ENCODE measurements at regions not wholly inside any gene's neighbourhood (a gene's known extent, or its start where the extent isn't known, plus 50 kb on each side); places are given as distances from the start of the nearest gene placed in this dataset.

DNA sequence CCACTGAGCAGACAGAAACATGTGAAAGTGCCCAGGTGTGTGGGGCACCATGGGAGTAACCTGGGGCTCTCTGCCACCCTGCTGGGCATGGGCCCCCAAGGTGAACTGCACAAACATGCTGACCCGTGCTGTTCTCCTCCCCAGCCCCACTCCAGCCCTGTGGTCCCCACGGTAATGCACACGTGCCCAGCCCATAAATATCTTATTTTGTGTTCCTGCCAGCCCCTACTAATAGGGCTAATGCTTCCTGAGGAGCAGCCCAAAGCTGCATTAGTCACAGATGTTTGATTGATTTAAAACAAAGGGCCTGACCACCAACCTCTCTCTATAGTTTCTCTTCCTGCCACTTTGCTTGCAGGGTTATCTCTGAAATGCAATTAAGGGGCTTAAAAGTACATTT is 95.4 kb downstream of the ABHD5 start:
- no peaks in the 10 kb centered on the region for H3K27me3 ChIP-seq
- H3K4me2 ChIP-seq: no peak overlapping the region
- no peak overlapping the region for H2AFZ ChIP-seq
- TF ChIP-seq EZH2phosphoT487 (IDR thresholded peaks at IDR 0.05; ENCODE audit: low read depth, severe bottlenecking, unreplicated experiment) (no peak), EZH2 (IDR thresholded peaks at IDR 0.05; ENCODE audit: borderline replicate concordance) (no peak)
- TF ChIP-seq, protein P1, sequence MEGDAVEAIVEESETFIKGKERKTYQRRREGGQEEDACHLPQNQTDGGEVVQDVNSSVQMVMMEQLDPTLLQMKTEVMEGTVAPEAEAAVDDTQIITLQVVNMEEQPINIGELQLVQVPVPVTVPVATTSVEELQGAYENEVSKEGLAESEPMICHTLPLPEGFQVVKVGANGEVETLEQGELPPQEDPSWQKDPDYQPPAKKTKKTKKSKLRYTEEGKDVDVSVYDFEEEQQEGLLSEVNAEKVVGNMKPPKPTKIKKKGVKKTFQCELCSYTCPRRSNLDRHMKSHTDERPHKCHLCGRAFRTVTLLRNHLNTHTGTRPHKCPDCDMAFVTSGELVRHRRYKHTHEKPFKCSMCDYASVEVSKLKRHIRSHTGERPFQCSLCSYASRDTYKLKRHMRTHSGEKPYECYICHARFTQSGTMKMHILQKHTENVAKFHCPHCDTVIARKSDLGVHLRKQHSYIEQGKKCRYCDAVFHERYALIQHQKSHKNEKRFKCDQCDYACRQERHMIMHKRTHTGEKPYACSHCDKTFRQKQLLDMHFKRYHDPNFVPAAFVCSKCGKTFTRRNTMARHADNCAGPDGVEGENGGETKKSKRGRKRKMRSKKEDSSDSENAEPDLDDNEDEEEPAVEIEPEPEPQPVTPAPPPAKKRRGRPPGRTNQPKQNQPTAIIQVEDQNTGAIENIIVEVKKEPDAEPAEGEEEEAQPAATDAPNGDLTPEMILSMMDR (IDR thresholded peaks at IDR 0.05; ENCODE audit: poor library complexity): no peak
- DNase-seq (ENCODE audit: low spot score): no peak
- no peaks in the 10 kb centered on the region for H4K20me1 ChIP-seq (ENCODE audit: insufficient read depth, poor library complexity, severe bottlenecking)
- no peaks in the 10 kb centered on the region for H3K9me2 ChIP-seq (replicated peaks; ENCODE audit: insufficient read depth)
- H3K27ac ChIP-seq: no peak overlapping the region
- 26% methylated on average over 3 of the region's 3 CpGs for WGBS (ENCODE audit: low lambda C conversion rate, missing lambda C conversion rate)
- H3K4me3 ChIP-seq: no peak overlapping the region
- no peaks in the 10 kb centered on the region for H3K36me3 ChIP-seq (replicated peaks; ENCODE audit: insufficient read depth, low read depth)
- no peaks in the 10 kb centered on the region for H3K79me2 ChIP-seq
- no peaks in the 10 kb centered on the region for H3K9me3 ChIP-seq (ENCODE audit: low read depth)
- H3K4me1 ChIP-seq (ENCODE audit: insufficient read depth): no peaks in the 10 kb centered on the region

- H3K9me2 ChIP-seq (replicated peaks; ENCODE audit: insufficient read depth): no peaks in the 10 kb centered on the region
- no peak overlapping the region for H2AFZ ChIP-seq
- no peaks in the 10 kb centered on the region for H3K36me3 ChIP-seq (replicated peaks; ENCODE audit: insufficient read depth, low read depth)
- TF ChIP-seq, protein P1 (IDR thresholded peaks at IDR 0.05; ENCODE audit: poor library complexity): no peak
- whole genome bisulfite sequencing (ENCODE audit: low lambda C conversion rate, missing lambda C conversion rate): 85% methylated on average over 9 of the region's 9 CpGs
- H3K4me1 ChIP-seq (ENCODE audit: insufficient read depth): no peaks in the 10 kb centered on the region
- no peaks in the 10 kb centered on the region for H3K79me2 ChIP-seq
- H3K4me3 ChIP-seq: no peak overlapping the region
- no peak overlapping the region for H3K4me2 ChIP-seq
- no peaks in the 10 kb centered on the region for H4K20me1 ChIP-seq (ENCODE audit: insufficient read depth, poor library complexity, severe bottlenecking)
- no peak for DNase-seq (ENCODE audit: low spot score)
- no peaks in the 10 kb centered on the region for H3K9me3 ChIP-seq (ENCODE audit: low read depth)
- no peak overlapping the region for H3K27ac ChIP-seq
- no peaks in the 10 kb centered on the region for H3K27me3 ChIP-seq
Observed at GRCh38 chr3:43786526-43787305, 96.0 kb downstream of the ABHD5 start.

DNA sequence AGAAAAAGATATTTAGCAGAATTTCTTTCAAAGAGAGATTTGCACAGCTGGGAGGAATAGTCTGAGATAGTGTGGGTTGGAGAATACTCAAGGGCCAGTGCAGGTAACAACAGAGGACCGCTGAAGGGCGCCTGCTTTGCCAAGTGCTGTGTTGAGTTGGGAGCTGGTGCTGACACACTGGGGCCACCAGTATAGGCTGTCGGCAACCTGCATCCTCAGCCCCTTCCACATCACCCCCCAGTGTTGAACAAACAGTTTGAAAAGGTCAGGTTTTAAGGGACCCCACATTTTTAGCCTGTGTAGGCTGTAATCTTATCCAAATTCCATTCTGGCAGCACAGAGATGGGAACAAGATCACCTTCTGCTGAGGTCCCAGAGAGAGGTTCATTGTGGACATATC is 96.6 kb downstream of the ABHD5 start:
- Histone ChIP-seq H3K36me3 (replicated peaks; ENCODE audit: insufficient read depth, low read depth) (no peaks in the 10 kb centered on the region), H3K4me2 (no peak overlapping the region), H3K9me3 (ENCODE audit: low read depth) (no peaks in the 10 kb centered on the region), H3K4me1 (ENCODE audit: insufficient read depth) (no peaks in the 10 kb centered on the region), H3K27me3 (no peaks in the 10 kb centered on the region), H3K4me3 (no peak overlapping the region), H3K9me2 (replicated peaks; ENCODE audit: insufficient read depth) (no peaks in the 10 kb centered on the region), H3K79me2 (no peaks in the 10 kb centered on the region), H2AFZ (no peak overlapping the region), H4K20me1 (ENCODE audit: insufficient read depth, poor library complexity, severe bottlenecking) (no peaks in the 10 kb centered on the region), H3K27ac (no peak overlapping the region)
- no peak for DNase-seq (ENCODE audit: low spot score)
- WGBS (ENCODE audit: low lambda C conversion rate, missing lambda C conversion rate): 94% methylated on average over 3 of the region's 3 CpGs
- no peak for TF ChIP-seq EZH2phosphoT487 (IDR thresholded peaks at IDR 0.05; ENCODE audit: low read depth, severe bottlenecking, unreplicated experiment)
- TF ChIP-seq, protein P1 (IDR thresholded peaks at IDR 0.05; ENCODE audit: poor library complexity): no peak

Data from hepatocyte (in vitro differentiated cells).